IMR-90 (cell line): ENCODE measurements at regions not wholly inside any gene's neighbourhood (a gene's known extent, or its start where the extent isn't known, plus 50 kb on each side); places are given as distances from the start of the nearest gene placed in this dataset.

Experiments used
- ATAC-seq: fragments of 200-7000 bp; cut with Tn5 transposase; 2 replicates; pipeline ENCODE4 v1.9.1; 2020; ENCODE audit warnings: low read depth, mild to moderate bottlenecking, moderate library complexity
- BruUV-seq: library from RNA; stranded (reverse); fragments of 400-500 nt; replicated peaks from 2 replicates; lab custom pipeline; 2021; lab: Mats Ljungman, UMichigan
- CTCF ChIA-PET: fragments of 300-600 bp; formaldehyde crosslinking; extraction: SDS; loops from one replicate; lab custom pipeline; 2021; ENCODE audit warnings: antibody characterized with exemption; lab: Yijun Ruan, JAX
- POLR2A ChIA-PET: fragments of 300-600 bp; sonication (Branson Sonifier 250); formaldehyde crosslinking; loops from one replicate; lab custom pipeline; 2022; ENCODE audit warnings: antibody characterized with exemption; ENCODE audit not compliant: unreplicated experiment; lab: Charles Lee
- DNase-seq: peaks from one replicate; pipeline ENCODE4 v3.0.0; 2013
- H2AFZ ChIP-seq: replicated peaks from 2 replicates; pipeline ENCODE3; 2013; ENCODE audit warnings: low read length, mild to moderate bottlenecking; ENCODE audit not compliant: poor library complexity
- H2AK5ac ChIP-seq: 2 replicates; pipeline ENCODE4 v1.6.1; 2013; ENCODE audit warnings: low read depth, low read length, inconsistent platforms
- H2AK9ac ChIP-seq: replicated peaks from 2 replicates; pipeline ENCODE3; 2013; ENCODE audit warnings: mild to moderate bottlenecking, low read depth, low read length, moderate library complexity; ENCODE audit not compliant: poor library complexity
- H2BK120ac ChIP-seq: 2 replicates; pipeline ENCODE4 v1.6.1; 2013; ENCODE audit warnings: low read depth, low read length, inconsistent platforms
- H2BK15ac ChIP-seq: 3 replicates; pipeline ENCODE4 v1.6.1; 2013; ENCODE audit warnings: low read depth, low read length, inconsistent platforms
- H2BK20ac ChIP-seq: 2 replicates; pipeline ENCODE4 v1.6.1; 2013; ENCODE audit warnings: low read depth, mild to moderate bottlenecking, inconsistent platforms, low read length, moderate library complexity
- H2BK5ac ChIP-seq: 2 replicates; pipeline ENCODE4 v1.6.1; 2013; ENCODE audit warnings: mild to moderate bottlenecking, low read depth, low read length, inconsistent platforms; ENCODE audit not compliant: poor library complexity, severe bottlenecking
- H3K14ac ChIP-seq: replicated peaks from 2 replicates; pipeline ENCODE4 v1.6.1; 2013; ENCODE audit warnings: low read depth, low read length, inconsistent platforms
- H3K18ac ChIP-seq: 2 replicates; pipeline ENCODE4 v1.6.1; 2013; ENCODE audit warnings: low read depth, low read length, control low read depth
- H3K23ac ChIP-seq: 2 replicates; pipeline ENCODE4 v1.6.1; 2013; ENCODE audit warnings: low read depth, low read length, inconsistent platforms
- H3K27ac ChIP-seq: 2 replicates; pipeline ENCODE4 v1.5.1; 2013; ENCODE audit warnings: mild to moderate bottlenecking, control low read depth, low read length; ENCODE audit not compliant: insufficient read depth
- H3K27me3 ChIP-seq: 2 replicates; pipeline ENCODE4 v1.6.1; 2013; ENCODE audit warnings: low read length; ENCODE audit not compliant: control insufficient read depth, insufficient read depth
- H3K36me3 ChIP-seq: 2 replicates; pipeline ENCODE4 v1.6.1; 2013; ENCODE audit warnings: low read length, mixed read lengths; ENCODE audit not compliant: control insufficient read depth, insufficient read depth
- H3K4ac ChIP-seq: 2 replicates; pipeline ENCODE4 v1.6.1; 2013; ENCODE audit warnings: low read depth, low read length, inconsistent platforms
- H3K4me1 ChIP-seq: 2 replicates; pipeline ENCODE4 v1.6.1; 2013; ENCODE audit warnings: low read length, mixed read lengths; ENCODE audit not compliant: control insufficient read depth, insufficient read depth
- H3K4me2 ChIP-seq: 2 replicates; pipeline ENCODE4 v1.6.1; 2013; ENCODE audit warnings: low read depth, mild to moderate bottlenecking, control low read depth, low read length, moderate library complexity
- H3K4me3 ChIP-seq: 2 replicates; pipeline ENCODE4 v1.5.1; 2013; ENCODE audit warnings: low read depth, mild to moderate bottlenecking, control low read depth, low read length, moderate library complexity; ENCODE audit not compliant: insufficient read depth
- H3K56ac ChIP-seq: 2 replicates; pipeline ENCODE4 v1.6.1; 2013; ENCODE audit warnings: low read length, inconsistent platforms; ENCODE audit not compliant: insufficient read depth; ENCODE audit errors: extremely low read depth
- H3K79me1 ChIP-seq, 2 experiments: 2 replicates each; pipeline ENCODE4 v1.6.1; 2013; ENCODE audit warnings: low read length in 2 of 2, inconsistent platforms in 1 of 2, low read depth in 1 of 2
- H3K9ac ChIP-seq: 2 replicates; pipeline ENCODE4 v1.6.1; 2013; ENCODE audit warnings: low read depth, low read length, control low read depth
- H3K9me1 ChIP-seq: 2 replicates; pipeline ENCODE4 v1.6.1; 2013; ENCODE audit warnings: low read length, inconsistent platforms; ENCODE audit not compliant: insufficient read depth
- H3K9me3 ChIP-seq: 2 replicates; pipeline ENCODE4 v1.6.1; 2013; ENCODE audit warnings: low read length; ENCODE audit not compliant: control insufficient read depth, insufficient read depth
- H4K20me1 ChIP-seq: 2 replicates; pipeline ENCODE4 v1.6.1; 2013; ENCODE audit warnings: low read length, inconsistent platforms; ENCODE audit not compliant: insufficient read depth
- H4K5ac ChIP-seq: 2 replicates; pipeline ENCODE4 v1.6.1; 2013; ENCODE audit warnings: mild to moderate bottlenecking, low read depth, low read length, control low read depth
- H4K8ac ChIP-seq, 2 experiments: 2 replicates each; pipeline ENCODE4 v1.6.1; 2013; ENCODE audit warnings: low read depth in 2 of 2, low read length in 2 of 2, control low read depth in 1 of 2, inconsistent platforms in 1 of 2
- H4K91ac ChIP-seq: 2 replicates; pipeline ENCODE4 v1.6.1; 2013; ENCODE audit warnings: low read depth, low read length, inconsistent platforms; ENCODE audit not compliant: insufficient read depth
- BHLHE40 ChIP-seq: fragments of 150-350 bp; IDR thresholded peaks from 2 replicates; pipeline ENCODE4 v1.6.1; 2016; ENCODE audit warnings: mild to moderate bottlenecking, low read depth, low read length
- CEBPB ChIP-seq: IDR thresholded peaks from 2 replicates; pipeline ENCODE4 v1.6.1; 2012; ENCODE audit warnings: low read depth, low read length, improper control_type of control experiment
- CHD1 ChIP-seq: IDR thresholded peaks from 2 replicates; pipeline ENCODE4 v1.6.1; 2012; ENCODE audit warnings: low read depth, low read length, improper control_type of control experiment
- FOS ChIP-seq: fragments of 150-350 bp; IDR thresholded peaks from 2 replicates; pipeline ENCODE4 v1.6.1; 2016; ENCODE audit warnings: low read depth, low read length
- MAFK ChIP-seq: IDR thresholded peaks from 2 replicates; pipeline ENCODE4 v1.6.1; 2012; ENCODE audit warnings: low read depth, low read length, improper control_type of control experiment
- MAZ ChIP-seq: IDR thresholded peaks from 2 replicates; pipeline ENCODE4 v1.6.1; 2012; ENCODE audit warnings: low read depth, mild to moderate bottlenecking, low read length, improper control_type of control experiment, moderate library complexity, borderline replicate concordance
- MXI1 ChIP-seq: IDR thresholded peaks from 2 replicates; pipeline ENCODE4 v1.6.1; 2012; ENCODE audit warnings: low read depth, mild to moderate bottlenecking, low read length, moderate library complexity, borderline replicate concordance
- NFE2L2 ChIP-seq: fragments of 150-350 bp; IDR thresholded peaks from 2 replicates; pipeline ENCODE4 v1.6.1; 2016; ENCODE audit warnings: low read depth, mild to moderate bottlenecking, low read length
- POLR2A ChIP-seq: IDR thresholded peaks from 2 replicates; pipeline ENCODE4 v1.6.1; 2012; ENCODE audit warnings: mild to moderate bottlenecking, low read depth, low read length
- RAD21 ChIP-seq: IDR thresholded peaks from 2 replicates; pipeline ENCODE4 v1.6.1; 2012; ENCODE audit warnings: low read length, improper control_type of control experiment
- RCOR1 ChIP-seq: IDR thresholded peaks from 2 replicates; pipeline ENCODE4 v1.6.1; 2012; ENCODE audit warnings: mild to moderate bottlenecking, low read length, improper control_type of control experiment; ENCODE audit not compliant: insufficient replicate concordance
- SMC3 ChIP-seq: fragments of 150-350 bp; IDR thresholded peaks from 2 replicates; pipeline ENCODE4 v1.6.1; 2016; ENCODE audit warnings: low read depth, mild to moderate bottlenecking, antibody characterized with exemption, low read length, moderate library complexity
- WGBS, 2 experiments: methylation state at CpG; one replicate each; pipeline versions ENCODE4 v1.1.5 to v1.1.7; 2013; ENCODE audit warnings: missing lambda C conversion rate in 2 of 2; ENCODE audit not compliant: insufficient read length in 1 of 2; ENCODE audit errors: extremely low coverage in 2 of 2; 5-methylcytosine and 5-hydroxymethylcytosine counted together
- dilution Hi-C: fragments of 300-500 bp; cut with HindIII; formaldehyde crosslinking; loops from one replicate; pipeline ENCODE4 v1.14.3; 2018; ENCODE audit warnings: low sequenced_read_pairs; ENCODE audit not compliant: unreplicated experiment
- in situ Hi-C: fragments of 300-500 bp; cut with MboI; formaldehyde crosslinking; loops from 3 replicates; pipeline ENCODE4 v1.14.3; 2019; ENCODE audit warnings: low sequenced_read_pairs, inconsistent platforms, mixed read lengths
- intact Hi-C: fragments of 100-400 bp; cut with micrococcal nuclease; formaldehyde crosslinking; loops from 2 replicates; pipeline ENCODE4 v1.10.0; 2022
- TF ChIP-seq, protein P1 (sequence below): fragments of 150-350 bp; IDR thresholded peaks from 2 replicates; pipeline ENCODE4 v1.6.1; 2017; ENCODE audit warnings: mild to moderate bottlenecking, antibody characterized with exemption, low read length, low read depth
- TF ChIP-seq, protein P2 (sequence below): conservative IDR thresholded peaks from 2 replicates; pipeline ENCODE4 v1.5.1; 2012; ENCODE audit warnings: mild to moderate bottlenecking, low read depth, low read length, improper control_type of control experiment
- TF ChIP-seq, protein P3 (sequence below): fragments of 150-350 bp; IDR thresholded peaks from 2 replicates; pipeline ENCODE4 v1.6.1; 2016; ENCODE audit warnings: low read depth, mild to moderate bottlenecking, low read length, moderate library complexity, borderline replicate concordance

DNA sequence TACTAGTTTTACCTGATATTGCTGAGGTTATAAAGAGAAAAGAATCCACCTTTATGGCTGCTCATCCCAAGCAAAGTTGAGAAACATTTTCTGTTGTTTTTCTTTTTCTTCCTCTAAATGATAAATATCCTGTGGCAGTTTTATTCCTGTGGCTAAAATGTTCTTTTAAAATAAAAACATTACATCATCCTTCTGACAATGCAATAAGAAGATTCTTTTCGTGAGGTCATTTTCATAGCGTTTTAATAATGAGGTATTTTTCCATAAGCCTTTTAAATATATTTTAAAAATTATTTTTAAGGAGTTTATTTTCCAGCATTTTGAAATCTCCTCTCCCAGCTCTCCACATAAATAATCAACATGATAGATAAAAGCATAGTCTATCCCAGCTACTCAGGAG, 52.8 kb upstream of the EPB41L3 start:
- ChIA-PET POLR2A (no interaction called here), CTCF (no interaction called here)
- Histone ChIP-seq H2BK20ac (no peak overlapping the region), H3K9me1 (no peaks in the 10 kb centered on the region), H3K27me3 (no peaks in the 10 kb centered on the region), H3K23ac (no peak overlapping the region), H3K36me3 (no peaks in the 10 kb centered on the region), H3K56ac (no peak overlapping the region), H3K4me3 (no peak overlapping the region), H3K27ac (no peak overlapping the region), H4K5ac (no peak overlapping the region), H4K91ac (no peak overlapping the region), H2AFZ (no peak overlapping the region), H3K9me3 (no peaks in the 10 kb centered on the region), H3K9ac (no peak overlapping the region), H2AK5ac (no peak overlapping the region), H3K14ac (no peak overlapping the region), H4K20me1 (no peaks in the 10 kb centered on the region), H3K18ac (no peak overlapping the region), H2AK9ac (no peak overlapping the region), H3K4ac (no peak overlapping the region), H2BK120ac (no peak overlapping the region), H2BK5ac (no peak overlapping the region), H3K4me2 (no peak overlapping the region), H3K4me1 (no peaks in the 10 kb centered on the region), H4K8ac (no peak overlapping the region), H3K79me1 (no peaks in the 10 kb centered on the region), H2BK15ac (no peak overlapping the region)
- no TSS peak for BruUV-seq
- no peak for DNase-seq
- ATAC-seq = no peak
- intact Hi-C loops (no loop called here), dilution Hi-C loops (no loop called here), in situ Hi-C loops (no loop called here)
- WGBS, 2 experiments = no CpG with 5 or more reads among the region's 2 CpGs
- TF ChIP-seq, protein P1, sequence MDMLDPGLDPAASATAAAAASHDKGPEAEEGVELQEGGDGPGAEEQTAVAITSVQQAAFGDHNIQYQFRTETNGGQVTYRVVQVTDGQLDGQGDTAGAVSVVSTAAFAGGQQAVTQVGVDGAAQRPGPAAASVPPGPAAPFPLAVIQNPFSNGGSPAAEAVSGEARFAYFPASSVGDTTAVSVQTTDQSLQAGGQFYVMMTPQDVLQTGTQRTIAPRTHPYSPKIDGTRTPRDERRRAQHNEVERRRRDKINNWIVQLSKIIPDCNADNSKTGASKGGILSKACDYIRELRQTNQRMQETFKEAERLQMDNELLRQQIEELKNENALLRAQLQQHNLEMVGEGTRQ = no peak
- TF ChIP-seq NFE2L2 (no peak), MAFK (no peak), FOS (no peak), RAD21 (no peak), CEBPB (no peak), RCOR1 (no peak), MAZ (no peak), POLR2A (no peak), BHLHE40 (no peak), MXI1 (no peak), SMC3 (no peak), CHD1 (no peak)
- TF ChIP-seq, protein P2, sequence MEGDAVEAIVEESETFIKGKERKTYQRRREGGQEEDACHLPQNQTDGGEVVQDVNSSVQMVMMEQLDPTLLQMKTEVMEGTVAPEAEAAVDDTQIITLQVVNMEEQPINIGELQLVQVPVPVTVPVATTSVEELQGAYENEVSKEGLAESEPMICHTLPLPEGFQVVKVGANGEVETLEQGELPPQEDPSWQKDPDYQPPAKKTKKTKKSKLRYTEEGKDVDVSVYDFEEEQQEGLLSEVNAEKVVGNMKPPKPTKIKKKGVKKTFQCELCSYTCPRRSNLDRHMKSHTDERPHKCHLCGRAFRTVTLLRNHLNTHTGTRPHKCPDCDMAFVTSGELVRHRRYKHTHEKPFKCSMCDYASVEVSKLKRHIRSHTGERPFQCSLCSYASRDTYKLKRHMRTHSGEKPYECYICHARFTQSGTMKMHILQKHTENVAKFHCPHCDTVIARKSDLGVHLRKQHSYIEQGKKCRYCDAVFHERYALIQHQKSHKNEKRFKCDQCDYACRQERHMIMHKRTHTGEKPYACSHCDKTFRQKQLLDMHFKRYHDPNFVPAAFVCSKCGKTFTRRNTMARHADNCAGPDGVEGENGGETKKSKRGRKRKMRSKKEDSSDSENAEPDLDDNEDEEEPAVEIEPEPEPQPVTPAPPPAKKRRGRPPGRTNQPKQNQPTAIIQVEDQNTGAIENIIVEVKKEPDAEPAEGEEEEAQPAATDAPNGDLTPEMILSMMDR = no peak
- TF ChIP-seq, protein P3, sequence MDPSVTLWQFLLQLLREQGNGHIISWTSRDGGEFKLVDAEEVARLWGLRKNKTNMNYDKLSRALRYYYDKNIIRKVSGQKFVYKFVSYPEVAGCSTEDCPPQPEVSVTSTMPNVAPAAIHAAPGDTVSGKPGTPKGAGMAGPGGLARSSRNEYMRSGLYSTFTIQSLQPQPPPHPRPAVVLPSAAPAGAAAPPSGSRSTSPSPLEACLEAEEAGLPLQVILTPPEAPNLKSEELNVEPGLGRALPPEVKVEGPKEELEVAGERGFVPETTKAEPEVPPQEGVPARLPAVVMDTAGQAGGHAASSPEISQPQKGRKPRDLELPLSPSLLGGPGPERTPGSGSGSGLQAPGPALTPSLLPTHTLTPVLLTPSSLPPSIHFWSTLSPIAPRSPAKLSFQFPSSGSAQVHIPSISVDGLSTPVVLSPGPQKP = no peak
